HUES48 (cell line): ENCODE measurements at regions not wholly inside any gene's neighbourhood (a gene's known extent, or its start where the extent isn't known, plus 50 kb on each side); places are given as distances from the start of the nearest gene placed in this dataset.

Experiments
- H3K27ac ChIP-seq: one replicate; pipeline ENCODE4 v1.7.0; 2013; ENCODE audit warnings: low read depth, low read length, inconsistent platforms
- H3K27me3 ChIP-seq: 2 replicates; pipeline ENCODE4 v1.6.1; 2013; ENCODE audit warnings: mild to moderate bottlenecking, low read length; ENCODE audit not compliant: control insufficient read depth, insufficient read depth
- H3K36me3 ChIP-seq: 2 replicates; pipeline ENCODE4 v1.6.1; 2013; ENCODE audit warnings: low read length; ENCODE audit not compliant: control insufficient read depth, insufficient read depth
- H3K4me1 ChIP-seq: 2 replicates; pipeline ENCODE4 v1.6.1; 2013; ENCODE audit warnings: mild to moderate bottlenecking, low read length; ENCODE audit not compliant: control insufficient read depth, insufficient read depth
- H3K4me3 ChIP-seq: 2 replicates; pipeline ENCODE4 v1.5.1; 2013; ENCODE audit warnings: mild to moderate bottlenecking, low read depth, low read length
- H3K9ac ChIP-seq: 2 replicates; pipeline ENCODE4 v1.6.1; 2013; ENCODE audit warnings: mild to moderate bottlenecking, low read depth, low read length, moderate library complexity
- H3K9me3 ChIP-seq: 2 replicates; pipeline ENCODE4 v1.6.1; 2013; ENCODE audit warnings: low read length; ENCODE audit not compliant: control insufficient read depth, insufficient read depth

DNA sequence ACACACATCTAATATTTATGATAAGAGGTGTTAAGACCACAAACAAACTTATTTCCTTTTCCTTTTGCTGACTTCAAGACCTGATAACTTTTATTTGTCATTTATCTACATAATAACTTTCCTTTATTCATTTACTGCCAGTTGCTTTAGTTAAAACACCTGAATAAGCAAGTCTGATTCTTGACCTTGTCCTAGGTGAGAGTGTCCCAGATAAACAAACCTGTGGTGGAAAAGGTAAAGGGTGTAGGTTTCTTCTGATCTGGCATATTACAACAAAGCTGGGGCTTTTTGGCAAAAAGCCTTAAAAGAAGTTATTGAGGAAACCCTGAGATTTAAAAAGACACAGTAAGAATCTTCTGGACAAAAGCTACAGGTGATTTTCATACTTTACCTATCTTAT is 191.5 kb downstream of the ZBBX start:
- Histone ChIP-seq H3K27ac (no peak overlapping the region), H3K4me1 (peaks cover 3% of the 10 kb centered on the region; the same call in 1 of the 2 replicates), H3K9me3 (no peaks in the 10 kb centered on the region), H3K9ac (no peak overlapping the region), H3K4me3 (no peak overlapping the region), H3K27me3 (no peaks in the 10 kb centered on the region), H3K36me3 (no peaks in the 10 kb centered on the region)

GRCh38 chr3:167187221-167187620 is 192.9 kb downstream of the ZBBX start:
- Histone ChIP-seq H3K27me3 (no peaks in the 10 kb centered on the region), H3K36me3 (no peaks in the 10 kb centered on the region), H3K27ac (no peak overlapping the region), H3K4me3 (no peak overlapping the region), H3K9ac (no peak overlapping the region), H3K9me3 (no peaks in the 10 kb centered on the region), H3K4me1 (peaks cover 3% of the 10 kb centered on the region; the same call in 1 of the 2 replicates)

DNA sequence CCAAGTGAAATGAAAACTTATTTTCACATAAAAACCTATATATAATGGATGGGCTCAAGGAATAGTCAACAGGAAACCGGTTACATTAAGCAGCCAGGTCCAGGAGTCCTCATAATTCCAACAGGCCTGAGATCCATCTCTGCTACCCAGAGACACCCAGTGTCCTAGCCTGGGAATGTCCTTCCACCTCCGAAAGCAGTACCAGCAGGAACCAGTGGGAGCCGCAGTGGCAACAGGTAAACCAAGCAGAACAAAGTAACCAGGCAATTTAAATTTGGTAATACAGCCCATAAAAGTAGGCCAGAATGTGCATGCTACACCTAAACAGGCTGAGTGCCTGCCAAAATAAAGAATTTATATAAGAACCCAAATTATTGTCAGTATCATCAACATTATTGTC is 195.6 kb downstream of the ZBBX start:
- Histone ChIP-seq H3K9ac (no peak overlapping the region), H3K4me1 (peaks cover 3% of the 10 kb centered on the region; the same call in 1 of the 2 replicates), H3K36me3 (no peaks in the 10 kb centered on the region), H3K27ac (no peak overlapping the region), H3K9me3 (no peaks in the 10 kb centered on the region), H3K4me3 (no peak overlapping the region), H3K27me3 (no peaks in the 10 kb centered on the region)

GRCh38 chr3:167172377-167172776 is 207.7 kb downstream of the ZBBX start:
- peaks cover 15% of the 10 kb centered on the region for H3K9me3 ChIP-seq
- H3K27me3 ChIP-seq, result no peaks in the 10 kb centered on the region
- no peaks in the 10 kb centered on the region for H3K36me3 ChIP-seq
- H3K9ac ChIP-seq, result no peak overlapping the region
- peaks cover 5% of the 10 kb centered on the region; the same call in 1 of the 2 replicates for H3K4me1 ChIP-seq
- H3K27ac ChIP-seq, result no peak overlapping the region
- no peak overlapping the region for H3K4me3 ChIP-seq

- no peak overlapping the region for H3K9ac ChIP-seq
- no peak overlapping the region for H3K27ac ChIP-seq
- H3K36me3 ChIP-seq, result no peaks in the 10 kb centered on the region
- no peaks in the 10 kb centered on the region for H3K9me3 ChIP-seq
- peaks cover 30% of the 10 kb centered on the region for H3K4me1 ChIP-seq
- no peak overlapping the region for H3K4me3 ChIP-seq
- H3K27me3 ChIP-seq, result no peaks in the 10 kb centered on the region
These were observed 212.6 kb downstream of the ZBBX start for GRCh38 chr3:167167491-167167890.

- Histone ChIP-seq H3K9me3 (no peaks in the 10 kb centered on the region), H3K27me3 (no peaks in the 10 kb centered on the region), H3K4me1 (peaks cover 30% of the 10 kb centered on the region), H3K9ac (no peak overlapping the region), H3K36me3 (no peaks in the 10 kb centered on the region), H3K4me3 (no peak overlapping the region), H3K27ac (peak overlapping the region; percentile 19)
These were observed 213.4 kb downstream of the ZBBX start for GRCh38 chr3:167166594-167167253.

DNA sequence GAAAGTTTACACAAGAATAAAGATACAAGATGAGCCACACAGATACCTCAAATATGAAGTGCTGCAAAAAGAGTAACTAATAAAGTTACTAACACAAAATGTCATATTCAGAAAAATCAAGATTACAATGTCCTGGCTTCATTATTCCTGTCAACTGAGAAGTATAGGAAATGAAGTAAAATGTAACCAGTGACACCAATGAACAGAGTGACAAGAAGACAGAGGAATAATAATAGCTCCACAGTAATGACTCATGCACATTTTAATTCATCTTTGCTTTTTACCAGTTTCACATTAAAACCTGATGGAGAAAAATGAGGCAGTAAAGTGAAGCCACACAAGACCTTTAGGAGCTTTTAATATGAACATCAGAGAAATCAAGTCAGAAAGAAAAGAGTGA is 214.1 kb downstream of the ZBBX start:
- peaks cover 30% of the 10 kb centered on the region for H3K4me1 ChIP-seq
- H3K27me3 ChIP-seq, result no peaks in the 10 kb centered on the region
- H3K27ac ChIP-seq, result no peak overlapping the region
- no peak overlapping the region for H3K4me3 ChIP-seq
- no peaks in the 10 kb centered on the region for H3K36me3 ChIP-seq
- H3K9me3 ChIP-seq, result no peaks in the 10 kb centered on the region
- no peak overlapping the region for H3K9ac ChIP-seq

- Histone ChIP-seq H3K27me3 (no peaks in the 10 kb centered on the region), H3K27ac (no peak overlapping the region), H3K4me1 (peaks cover 30% of the 10 kb centered on the region), H3K4me3 (no peak overlapping the region), H3K9ac (no peak overlapping the region), H3K36me3 (no peaks in the 10 kb centered on the region), H3K9me3 (no peaks in the 10 kb centered on the region)
These were observed 216.5 kb downstream of the ZBBX start for GRCh38 chr3:167163580-167163979.

DNA sequence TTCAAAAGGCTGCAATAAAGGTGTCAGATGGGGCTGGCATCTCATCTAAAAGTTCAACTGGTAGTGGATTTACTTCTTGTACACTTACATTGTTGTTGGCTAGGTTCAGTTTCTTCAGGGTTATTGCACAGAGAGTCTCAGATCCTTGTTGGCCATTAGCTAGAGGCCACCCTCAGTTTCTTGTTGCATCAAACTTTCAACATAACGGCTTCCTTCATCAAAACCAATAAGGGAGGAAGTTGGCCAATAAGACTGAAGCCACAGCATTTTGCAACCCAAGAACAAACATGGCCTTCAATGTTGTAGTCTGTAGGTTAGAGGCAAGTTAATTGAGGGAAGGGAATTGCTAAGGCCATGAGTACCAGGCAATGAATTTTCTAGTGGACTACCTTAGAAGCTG is 218.0 kb downstream of the ZBBX start:
- Histone ChIP-seq H3K27ac (no peak overlapping the region), H3K4me3 (no peak overlapping the region), H3K9ac (no peak overlapping the region), H3K27me3 (no peaks in the 10 kb centered on the region), H3K9me3 (no peaks in the 10 kb centered on the region), H3K4me1 (peaks cover 23% of the 10 kb centered on the region), H3K36me3 (no peaks in the 10 kb centered on the region)

GRCh38 chr3:167160781-167161180 is 219.3 kb downstream of the ZBBX start:
- Histone ChIP-seq H3K27me3 (no peaks in the 10 kb centered on the region), H3K27ac (no peak overlapping the region), H3K4me1 (peaks cover 12% of the 10 kb centered on the region), H3K36me3 (no peaks in the 10 kb centered on the region), H3K4me3 (no peak overlapping the region), H3K9ac (no peak overlapping the region), H3K9me3 (peaks cover 12% of the 10 kb centered on the region)

DNA sequence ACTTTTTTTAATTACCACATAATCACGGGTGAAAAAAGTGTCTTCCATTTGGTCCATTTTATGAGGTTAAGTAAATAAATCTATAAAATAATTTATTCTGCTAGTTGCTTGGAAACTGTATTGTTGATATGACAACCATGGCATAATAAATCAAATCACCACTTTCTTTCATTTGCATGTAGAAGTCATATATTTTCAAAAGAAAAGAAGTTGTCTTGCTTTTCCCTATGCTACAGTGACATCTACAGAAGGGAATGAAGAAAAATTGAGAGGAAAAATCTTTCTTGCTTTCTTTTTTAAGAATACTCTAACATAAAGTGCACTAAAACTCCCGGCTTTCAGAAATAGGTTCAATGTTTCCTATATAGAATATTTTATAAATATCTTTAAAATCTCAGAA is 228.5 kb downstream of the ZBBX start:
- Histone ChIP-seq H3K9me3 (peaks cover 12% of the 10 kb centered on the region), H3K36me3 (no peaks in the 10 kb centered on the region), H3K27ac (no peak overlapping the region), H3K27me3 (no peaks in the 10 kb centered on the region), H3K9ac (no peak overlapping the region), H3K4me1 (no peaks in the 10 kb centered on the region), H3K4me3 (no peak overlapping the region)
